K562 (cell line): ENCODE measurements at regions not wholly inside any gene's neighbourhood (a gene's known extent, or its start where the extent isn't known, plus 50 kb on each side); places are given as distances from the start of the nearest gene placed in this dataset.

Experiments
- CTCF ChIP-seq, 3 experiments: IDR thresholded peaks in 2 of 3; conservative IDR thresholded peaks in 1 of 3; 2 replicates each; pipeline ENCODE4 v1.5.1; 2011 to 2012; ENCODE audit warnings: low read length in 3 of 3, mild to moderate bottlenecking in 3 of 3, control low read depth in 2 of 3, improper control_type of control experiment in 1 of 3, inconsistent platforms in 1 of 3, low read depth in 1 of 3, mixed read lengths in 1 of 3, moderate library complexity in 1 of 3; ENCODE audit not compliant: insufficient read depth in 2 of 3
- EP300 ChIP-seq: IDR thresholded peaks from 2 replicates; pipeline ENCODE4 v1.6.1; 2012; ENCODE audit warnings: low read length, improper control_type of control experiment
- HOMEZ ChIP-seq: fragments of 250-450 bp; sonication (Bioruptor Pico); IDR thresholded peaks from 2 replicates; pipeline ENCODE4 v1.4.0; 2020; ENCODE audit warnings: mild to moderate bottlenecking, moderate library complexity
- MTA2 ChIP-seq: fragments of 450-650 bp; IDR thresholded peaks from 2 replicates; pipeline ENCODE4 v1.6.1; 2016; ENCODE audit warnings: low read depth
- MXI1 ChIP-seq: IDR thresholded peaks from 2 replicates; pipeline ENCODE4 v1.6.1; 2011; ENCODE audit warnings: low read depth, mild to moderate bottlenecking, improper control_type of control experiment, low read length
- NCOA2 ChIP-seq, 2 experiments: fragments of 450-650 bp; IDR thresholded peaks; 2 replicates each; pipeline ENCODE4 v1.6.1; 2018; ENCODE audit warnings: mild to moderate bottlenecking in 2 of 2, moderate library complexity in 1 of 2; ENCODE audit not compliant: partially characterized antibody in 2 of 2
- POLR2AphosphoS5 ChIP-seq: IDR thresholded peaks from 2 replicates; pipeline ENCODE4 v1.6.1; 2011; ENCODE audit warnings: mild to moderate bottlenecking, low read depth, low read length, moderate library complexity; ENCODE audit not compliant: control insufficient read depth, insufficient read depth
- SIN3A ChIP-seq, 2 experiments: fragments of 150-350 bp in 1 of 2; IDR thresholded peaks; 2 replicates each; pipeline ENCODE4 v1.6.1; 2011 to 2016; ENCODE audit warnings: borderline replicate concordance in 2 of 2, low read depth in 2 of 2, low read length in 2 of 2, mild to moderate bottlenecking in 2 of 2, moderate library complexity in 2 of 2; ENCODE audit not compliant: control insufficient read depth in 1 of 2
- THRA ChIP-seq: fragments of 450-650 bp; IDR thresholded peaks from 2 replicates; pipeline ENCODE4 v1.6.1; 2017; ENCODE audit warnings: mild to moderate bottlenecking, moderate library complexity
- TRIM28 ChIP-seq: fragments of 450-650 bp; IDR thresholded peaks from 2 replicates; pipeline ENCODE4 v1.6.1; 2017
- ZNF511 ChIP-seq: sonication (generic); formaldehyde crosslinking; IDR thresholded peaks from 2 replicates; pipeline ENCODE4 v1.8.0; 2022; ENCODE audit warnings: mild to moderate bottlenecking, missing genetic modification reagents
- ZZZ3 ChIP-seq: fragments of 450-650 bp; IDR thresholded peaks from 2 replicates; pipeline ENCODE4 v1.6.1; 2016; ENCODE audit warnings: antibody characterized with exemption, mild to moderate bottlenecking, moderate library complexity

- TF ChIP-seq EP300 (no peak), MTA2 (no peak), HOMEZ (CRISPR knock-in tag) (no peak), THRA (no peak), TRIM28 (no peak), CTCF (IDR thresholded peaks at IDR 0.05 in 2 of 3, conservative IDR thresholded peaks at IDR 0.05 in 1 of 3; ENCODE audit: insufficient read depth in 2 of 3, low read depth in 1 of 3, low read length in 3 of 3) (no peak), ZZZ3 (no peak), SIN3A (IDR thresholded peaks at IDR 0.05; ENCODE audit: borderline replicate concordance in 2 of 2, control insufficient read depth in 1 of 2, low read depth in 2 of 2, low read length in 2 of 2) (no peak), MXI1 (no peak), ZNF511 (CRISPR knock-in tag) (no peak), NCOA2 (IDR thresholded peaks at IDR 0.05; ENCODE audit: partially characterized antibody in 2 of 2) (no peak), POLR2AphosphoS5 (no peak)
Measured at GRCh38 chr7:32154797-32155196, 84.6 kb upstream of the PDE1C start.
